ENCODE measurements at regions not wholly inside any gene's neighbourhood (a gene's known extent, or its start where the extent isn't known, plus 50 kb on each side); places are given as distances from the start of the nearest gene placed in this dataset.

GRCh38 chr9:74357577-74357976 is 139.6 kb upstream of the RORB start:
- no peak for ATAC-seq (ENCODE audit: low read depth)
- no peaks in the 10 kb centered on the region for H3K36me3 Mint-ChIP-seq
- peaks cover 2% of the 10 kb centered on the region for H3K9me3 Mint-ChIP-seq
- no peak overlapping the region for H3K4me3 Mint-ChIP-seq
- no peaks in the 10 kb centered on the region for H3K4me1 Mint-ChIP-seq
- H3K27ac Mint-ChIP-seq = no peak overlapping the region
- no peaks in the 10 kb centered on the region for H3K27me3 Mint-ChIP-seq
- no peak for DNase-seq (ENCODE audit: low spot score in 2 of 2)

- no peak overlapping the region for H3K27ac Mint-ChIP-seq
- H3K27me3 Mint-ChIP-seq = no peaks in the 10 kb centered on the region
- no peaks in the 10 kb centered on the region for H3K4me1 Mint-ChIP-seq
- H3K36me3 Mint-ChIP-seq = no peaks in the 10 kb centered on the region
- no peak for DNase-seq (ENCODE audit: low spot score in 2 of 2)
- ATAC-seq (ENCODE audit: low read depth) = no peak
- no peak overlapping the region for H3K4me3 Mint-ChIP-seq
- peaks cover 3% of the 10 kb centered on the region for H3K9me3 Mint-ChIP-seq
These were observed 138.2 kb upstream of the RORB start for GRCh38 chr9:74358959-74359358.

GRCh38 chr9:74361508-74361907 is 135.6 kb upstream of the RORB start:
- H3K4me1 Mint-ChIP-seq = no peaks in the 10 kb centered on the region
- H3K27me3 Mint-ChIP-seq = no peaks in the 10 kb centered on the region
- no peaks in the 10 kb centered on the region for H3K36me3 Mint-ChIP-seq
- no peak overlapping the region for H3K27ac Mint-ChIP-seq
- no peak for ATAC-seq (ENCODE audit: low read depth)
- peaks cover 2% of the 10 kb centered on the region for H3K9me3 Mint-ChIP-seq
- no peak overlapping the region for H3K4me3 Mint-ChIP-seq
- DNase-seq (ENCODE audit: low spot score in 2 of 2) = no peak

GRCh38 chr9:74362423-74362822 is 134.7 kb upstream of the RORB start:
- no peak overlapping the region for H3K4me3 Mint-ChIP-seq
- H3K27me3 Mint-ChIP-seq = no peaks in the 10 kb centered on the region
- no peak for ATAC-seq (ENCODE audit: low read depth)
- no peak for DNase-seq (ENCODE audit: low spot score in 2 of 2)
- no peaks in the 10 kb centered on the region for H3K36me3 Mint-ChIP-seq
- peaks cover 2% of the 10 kb centered on the region for H3K9me3 Mint-ChIP-seq
- no peak overlapping the region for H3K27ac Mint-ChIP-seq
- no peaks in the 10 kb centered on the region for H3K4me1 Mint-ChIP-seq

GRCh38 chr9:74366111-74366510 is 131.0 kb upstream of the RORB start:
- Mint-ChIP-seq H3K4me3 (no peak overlapping the region), H3K9me3 (peaks cover 2% of the 10 kb centered on the region), H3K27me3 (no peaks in the 10 kb centered on the region), H3K4me1 (no peaks in the 10 kb centered on the region), H3K36me3 (no peaks in the 10 kb centered on the region), H3K27ac (no peak overlapping the region)
- ATAC-seq (ENCODE audit: low read depth) (no peak), DNase-seq (ENCODE audit: low spot score in 2 of 2) (no peak)

GRCh38 chr9:74369844-74370243 is 127.3 kb upstream of the RORB start:
- Mint-ChIP-seq H3K36me3 (no peaks in the 10 kb centered on the region), H3K9me3 (peaks cover 2% of the 10 kb centered on the region), H3K27me3 (no peaks in the 10 kb centered on the region), H3K27ac (no peak overlapping the region), H3K4me1 (no peaks in the 10 kb centered on the region), H3K4me3 (no peak overlapping the region)
- DNase-seq (ENCODE audit: low spot score in 2 of 2) (no peak), ATAC-seq (ENCODE audit: low read depth) (no peak)

GRCh38 chr9:74373348-74373747 is 123.8 kb upstream of the RORB start:
- peaks cover 2% of the 10 kb centered on the region for H3K9me3 Mint-ChIP-seq
- ATAC-seq (ENCODE audit: low read depth) = no peak
- H3K36me3 Mint-ChIP-seq = no peaks in the 10 kb centered on the region
- DNase-seq (ENCODE audit: low spot score in 2 of 2) = no peak
- no peaks in the 10 kb centered on the region for H3K4me1 Mint-ChIP-seq
- H3K4me3 Mint-ChIP-seq = no peak overlapping the region
- H3K27ac Mint-ChIP-seq = no peak overlapping the region
- no peaks in the 10 kb centered on the region for H3K27me3 Mint-ChIP-seq

GRCh38 chr9:74379718-74380117 is 117.4 kb upstream of the RORB start:
- H3K36me3 Mint-ChIP-seq = no peaks in the 10 kb centered on the region
- H3K27ac Mint-ChIP-seq = no peak overlapping the region
- no peaks in the 10 kb centered on the region for H3K27me3 Mint-ChIP-seq
- no peak overlapping the region for H3K4me3 Mint-ChIP-seq
- no peaks in the 10 kb centered on the region for H3K4me1 Mint-ChIP-seq
- DNase-seq (ENCODE audit: low spot score in 2 of 2) (no peak), ATAC-seq (ENCODE audit: low read depth) (no peak)
- H3K9me3 Mint-ChIP-seq = no peaks in the 10 kb centered on the region

GRCh38 chr9:74391816-74392215 is 105.3 kb upstream of the RORB start:
- Mint-ChIP-seq H3K27me3 (no peaks in the 10 kb centered on the region), H3K27ac (no peak overlapping the region), H3K4me1 (no peaks in the 10 kb centered on the region), H3K4me3 (no peak overlapping the region), H3K9me3 (peaks cover 7% of the 10 kb centered on the region), H3K36me3 (no peaks in the 10 kb centered on the region)
- ATAC-seq (ENCODE audit: low read depth) (no peak), DNase-seq (ENCODE audit: low spot score in 2 of 2) (no peak)

- no peaks in the 10 kb centered on the region for H3K36me3 Mint-ChIP-seq
- H3K4me1 Mint-ChIP-seq = no peaks in the 10 kb centered on the region
- ATAC-seq (ENCODE audit: low read depth) (no peak), DNase-seq (ENCODE audit: low spot score in 2 of 2) (no peak)
- H3K27me3 Mint-ChIP-seq = no peaks in the 10 kb centered on the region
- no peak overlapping the region for H3K4me3 Mint-ChIP-seq
- H3K9me3 Mint-ChIP-seq = peaks cover 16% of the 10 kb centered on the region
- no peak overlapping the region for H3K27ac Mint-ChIP-seq
These were observed 93.6 kb upstream of the RORB start for GRCh38 chr9:74403581-74403980.

- DNase-seq (ENCODE audit: low spot score in 2 of 2) = no peak
- Mint-ChIP-seq H3K4me1 (no peaks in the 10 kb centered on the region), H3K9me3 (peaks cover 16% of the 10 kb centered on the region)
These were observed 92.5 kb upstream of the RORB start for GRCh38 chr9:74404620-74405019.

GRCh38 chr9:74407166-74407565 is 90.0 kb upstream of the RORB start:
- Mint-ChIP-seq H3K27me3 (no peaks in the 10 kb centered on the region), H3K27ac (no peak overlapping the region), H3K4me1 (no peaks in the 10 kb centered on the region), H3K36me3 (no peaks in the 10 kb centered on the region), H3K9me3 (peaks cover 15% of the 10 kb centered on the region), H3K4me3 (no peak overlapping the region)
- ATAC-seq (ENCODE audit: low read depth) (no peak), DNase-seq (ENCODE audit: low spot score in 2 of 2) (no peak)

More at GRCh38 chr9:74404620-74405019, 92.5 kb upstream of the RORB start:
- ATAC-seq (ENCODE audit: low read depth) = no peak
- Mint-ChIP-seq H3K36me3 (no peaks in the 10 kb centered on the region), H3K27ac (no peak overlapping the region), H3K27me3 (no peaks in the 10 kb centered on the region), H3K4me3 (no peak overlapping the region)

GRCh38 chr9:74412236-74412979 is 84.7 kb upstream of the RORB start:
- Mint-ChIP-seq H3K9me3 (no peaks in the 10 kb centered on the region), H3K4me3 (no peak overlapping the region), H3K27me3 (no peaks in the 10 kb centered on the region), H3K4me1 (no peaks in the 10 kb centered on the region), H3K27ac (no peak overlapping the region), H3K36me3 (no peaks in the 10 kb centered on the region)
- DNase-seq (ENCODE audit: low spot score in 2 of 2) = no peak
- no peak for ATAC-seq (ENCODE audit: low read depth)

GRCh38 chr9:74413876-74414275 is 83.3 kb upstream of the RORB start:
- Mint-ChIP-seq H3K4me3 (no peak overlapping the region), H3K4me1 (no peaks in the 10 kb centered on the region), H3K27me3 (no peaks in the 10 kb centered on the region), H3K9me3 (no peaks in the 10 kb centered on the region), H3K27ac (no peak overlapping the region), H3K36me3 (no peaks in the 10 kb centered on the region)
- DNase-seq (ENCODE audit: low spot score in 2 of 2) (no peak), ATAC-seq (ENCODE audit: low read depth) (no peak)

- Mint-ChIP-seq H3K27me3 (no peaks in the 10 kb centered on the region), H3K36me3 (no peaks in the 10 kb centered on the region)
- no peak for ATAC-seq (ENCODE audit: low read depth)
These were observed 82.8 kb upstream of the RORB start for GRCh38 chr9:74414325-74414724.

More at GRCh38 chr9:74414325-74414724, 82.8 kb upstream of the RORB start:
- Mint-ChIP-seq H3K9me3 (no peaks in the 10 kb centered on the region), H3K4me3 (no peak overlapping the region), H3K27ac (no peak overlapping the region), H3K4me1 (no peaks in the 10 kb centered on the region)
- DNase-seq (ENCODE audit: low spot score in 2 of 2) = no peak

Measured in memory B cell (primary cell).